ENCODE measurements at regions not wholly inside any gene's neighbourhood (a gene's known extent, or its start where the extent isn't known, plus 50 kb on each side); places are given as distances from the start of the nearest gene placed in this dataset.

DNA sequence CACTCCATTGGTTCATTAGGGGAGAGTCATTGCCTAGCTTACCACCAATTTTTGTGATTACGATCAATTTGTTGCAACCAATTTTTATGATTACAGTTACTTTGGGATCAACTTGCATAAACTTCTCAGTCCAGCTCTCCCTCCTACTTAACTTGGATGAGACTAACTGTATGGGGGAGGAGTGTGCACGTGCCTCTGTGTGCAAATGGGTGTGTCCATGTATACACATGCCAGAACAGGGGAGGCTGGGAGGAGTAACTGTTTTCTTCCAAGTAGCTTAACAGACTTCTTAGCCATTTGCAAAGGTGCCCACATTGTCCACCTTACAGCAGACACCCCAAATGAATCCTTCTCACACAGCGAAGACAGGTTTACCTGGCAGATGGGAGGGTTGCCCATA lies 117.7 kb upstream of the VCX3B start:
- ChIA-PET CTCF (no interaction called here), POLR2A (no interaction called here)
- no peak overlapping the region for H3K4me3 Mint-ChIP-seq
- no peak for DNase-seq
- no peaks in the 10 kb centered on the region for H3K36me3 Mint-ChIP-seq (ENCODE audit: low read depth)
- no peaks in the 10 kb centered on the region for H3K27me3 Mint-ChIP-seq
- H3K27ac Mint-ChIP-seq, result no peak overlapping the region
- H3K9me3 Mint-ChIP-seq, result peaks cover 2% of the 10 kb centered on the region
- H3K4me1 Mint-ChIP-seq, result no peaks in the 10 kb centered on the region

DNA sequence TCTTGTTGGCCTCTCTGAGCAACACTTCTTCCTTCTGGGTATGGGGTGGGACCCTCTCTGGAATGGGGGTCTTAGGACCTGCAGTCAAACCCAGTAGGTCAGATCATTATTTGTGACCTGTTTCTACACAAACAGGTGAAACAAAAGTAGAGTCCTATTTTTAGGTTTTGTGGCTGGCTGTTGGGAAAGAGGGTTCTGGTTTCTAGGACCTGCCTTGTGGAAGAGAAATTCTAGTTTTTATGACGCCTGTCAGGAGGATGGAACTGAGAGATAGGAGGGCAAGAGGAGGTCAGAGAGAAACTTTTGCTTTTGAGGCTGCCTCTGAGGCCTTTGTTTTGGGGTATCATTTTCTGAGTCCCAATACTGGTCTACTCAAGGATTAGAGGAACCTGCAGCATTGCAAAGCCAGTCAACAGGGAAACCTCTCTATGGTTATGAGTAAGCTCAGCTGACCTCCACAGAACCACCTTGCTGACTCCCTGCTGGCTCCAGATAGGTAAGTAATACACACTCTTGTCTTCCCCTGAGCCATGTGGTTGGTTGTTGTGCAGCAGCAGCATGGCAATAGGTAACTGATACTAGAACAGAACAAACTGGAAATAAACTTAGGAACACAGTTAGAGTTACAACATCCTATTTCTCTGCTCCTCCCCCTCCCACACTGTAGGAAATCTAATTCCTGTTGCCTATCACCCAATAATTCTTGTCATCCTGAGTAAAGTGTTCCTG lies 114.7 kb upstream of the VCX3B start:
- Mint-ChIP-seq H3K27ac (no peak overlapping the region), H3K4me3 (no peak overlapping the region), H3K27me3 (no peaks in the 10 kb centered on the region), H3K36me3 (ENCODE audit: low read depth) (no peaks in the 10 kb centered on the region), H3K9me3 (no peaks in the 10 kb centered on the region), H3K4me1 (no peaks in the 10 kb centered on the region)
- CTCF ChIA-PET, result no interaction called here
- DNase-seq, result no peak
- POLR2A ChIA-PET, result no interaction called here

DNA sequence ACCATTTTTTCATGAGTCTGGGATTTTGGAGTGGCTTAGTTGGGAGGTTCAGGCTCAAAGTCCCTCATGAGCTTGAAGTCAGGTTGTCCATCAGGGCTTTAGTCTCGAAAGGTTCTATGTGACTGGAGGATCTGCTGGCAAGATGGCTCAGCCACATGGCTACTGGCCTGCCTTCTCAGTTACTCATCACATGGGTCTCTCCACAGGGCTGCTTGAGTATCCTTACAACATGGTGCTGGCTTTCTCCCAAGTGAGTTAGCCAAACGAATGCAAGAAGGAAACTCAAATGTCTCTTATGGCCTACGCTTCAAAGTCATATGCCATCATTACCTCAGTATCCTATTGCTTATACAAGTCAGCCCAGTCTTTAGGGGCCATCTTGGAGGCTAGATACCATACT lies 106.3 kb upstream of the VCX3B start:
- Mint-ChIP-seq H3K4me3 (no peak overlapping the region), H3K4me1 (no peaks in the 10 kb centered on the region)
- POLR2A ChIA-PET, result no interaction called here

DNA sequence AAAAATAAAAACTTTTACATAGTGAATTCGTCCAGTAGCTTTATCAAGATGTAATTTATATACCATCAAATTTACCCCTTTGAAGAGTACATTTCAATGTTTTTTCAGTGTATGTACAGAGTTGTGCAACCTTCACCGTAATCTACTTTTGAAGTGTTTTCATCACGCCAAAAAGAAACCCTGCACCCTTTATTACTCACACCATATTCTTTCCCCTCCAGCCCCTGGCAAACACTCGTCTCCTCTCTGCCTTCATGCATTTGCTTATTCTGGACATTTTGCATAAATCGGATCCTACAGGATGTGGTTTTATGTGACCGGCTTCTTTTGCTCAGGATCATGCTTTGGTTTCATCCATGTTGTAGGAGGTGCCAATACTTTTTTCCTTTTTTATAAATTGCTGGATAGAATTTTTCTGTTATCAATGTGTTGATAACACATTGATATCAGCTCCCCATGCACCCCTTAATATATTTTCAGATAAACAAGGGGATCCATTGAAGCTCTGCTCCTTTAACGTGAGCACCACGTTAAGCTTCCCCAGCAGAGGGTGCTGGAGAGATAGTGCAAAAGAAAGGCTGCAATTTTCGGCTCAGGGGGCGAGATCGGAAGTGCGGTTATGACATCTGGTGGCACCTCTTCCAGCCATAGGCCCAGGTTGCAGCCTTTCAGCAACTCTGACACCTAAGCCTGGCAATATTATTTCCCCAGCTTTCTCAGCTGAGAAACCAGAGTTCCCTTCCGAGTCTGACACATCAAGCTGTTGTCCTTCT lies 100.1 kb upstream of the VCX3B start:
- Mint-ChIP-seq H3K36me3 (ENCODE audit: low read depth) (no peaks in the 10 kb centered on the region), H3K27ac (no peak overlapping the region), H3K4me1 (no peaks in the 10 kb centered on the region), H3K27me3 (no peaks in the 10 kb centered on the region), H3K4me3 (no peak overlapping the region), H3K9me3 (no peaks in the 10 kb centered on the region)
- POLR2A ChIA-PET, result no interaction called here
- no peak for DNase-seq
- CTCF ChIA-PET, result no interaction called here

More for the DNA sequence above, 106.3 kb upstream of the VCX3B start:
- Mint-ChIP-seq H3K27me3 (no peaks in the 10 kb centered on the region), H3K9me3 (no peaks in the 10 kb centered on the region), H3K36me3 (ENCODE audit: low read depth) (no peaks in the 10 kb centered on the region), H3K27ac (no peak overlapping the region)
- DNase-seq, result no peak
- CTCF ChIA-PET, result no interaction called here

DNA sequence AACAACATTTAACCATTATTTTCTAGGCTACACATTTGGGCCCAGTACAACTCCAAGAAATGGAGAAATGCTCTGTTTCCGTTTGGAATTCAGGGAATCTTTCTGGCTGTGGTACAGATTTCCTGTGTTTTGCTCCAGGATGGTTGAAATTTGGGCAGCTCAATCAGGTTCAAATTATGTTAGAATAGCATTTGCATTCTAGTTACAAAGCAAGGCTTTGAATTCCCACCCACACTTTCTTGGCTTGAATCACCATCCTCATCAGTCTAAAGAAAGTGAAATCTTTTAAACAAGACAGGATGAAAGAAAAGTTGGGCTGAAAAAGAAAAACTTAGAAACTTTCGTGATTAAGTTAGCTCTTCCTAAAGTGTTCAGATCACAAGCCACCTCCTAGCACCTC lies 98.1 kb upstream of the VCX3B start:
- H3K4me1 Mint-ChIP-seq, result no peaks in the 10 kb centered on the region
- H3K27me3 Mint-ChIP-seq, result no peaks in the 10 kb centered on the region
- ChIA-PET POLR2A (no interaction called here), CTCF (no interaction called here)
- no peak overlapping the region for H3K4me3 Mint-ChIP-seq
- H3K36me3 Mint-ChIP-seq (ENCODE audit: low read depth), result no peaks in the 10 kb centered on the region
- peaks cover 4% of the 10 kb centered on the region for H3K9me3 Mint-ChIP-seq
- H3K27ac Mint-ChIP-seq, result no peak overlapping the region
- no peak for DNase-seq

DNA sequence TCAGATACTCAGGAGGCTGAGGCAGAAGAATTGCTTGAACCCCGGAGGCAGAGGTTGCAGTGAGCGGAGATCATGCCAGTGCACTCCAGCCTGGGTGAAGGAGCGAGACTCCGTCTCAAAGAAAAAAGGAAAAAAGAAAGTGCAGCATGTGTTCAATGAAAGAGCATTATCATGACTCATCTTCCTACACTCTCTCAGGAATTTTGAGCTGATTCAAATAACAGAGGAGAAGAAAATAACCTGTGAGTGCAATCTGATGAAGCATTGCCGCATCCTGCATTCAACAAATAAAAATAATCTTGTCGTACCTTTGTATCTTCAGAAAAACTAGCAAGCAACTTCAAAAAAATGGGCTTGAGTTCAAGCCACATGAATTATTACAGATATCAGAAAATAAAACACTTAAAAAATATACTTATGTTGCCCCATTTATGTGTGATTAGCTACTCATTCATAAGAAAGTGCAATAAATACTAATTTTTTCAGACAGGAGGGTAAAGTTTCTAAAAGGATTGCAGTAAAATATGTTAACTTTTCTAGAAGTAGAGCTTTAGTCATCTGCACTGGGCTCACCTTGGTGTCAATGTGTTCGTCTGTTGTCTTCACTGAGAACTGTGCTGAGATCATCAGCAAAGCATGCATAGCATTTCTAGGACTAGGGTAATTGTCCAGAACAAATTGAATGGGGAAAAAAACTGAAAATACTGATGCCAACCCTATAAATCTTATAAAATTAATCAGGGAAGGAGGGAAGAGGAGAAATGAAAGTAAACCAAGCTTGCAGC lies 90.4 kb upstream of the VCX3B start:
- CTCF ChIA-PET, result no interaction called here
- H3K27ac Mint-ChIP-seq, result no peak overlapping the region
- POLR2A ChIA-PET, result no interaction called here
- no peak for DNase-seq
- no peak overlapping the region for H3K4me3 Mint-ChIP-seq
- peaks cover 8% of the 10 kb centered on the region for H3K9me3 Mint-ChIP-seq
- H3K4me1 Mint-ChIP-seq, result no peaks in the 10 kb centered on the region
- no peaks in the 10 kb centered on the region for H3K36me3 Mint-ChIP-seq (ENCODE audit: low read depth)
- no peaks in the 10 kb centered on the region for H3K27me3 Mint-ChIP-seq

DNA sequence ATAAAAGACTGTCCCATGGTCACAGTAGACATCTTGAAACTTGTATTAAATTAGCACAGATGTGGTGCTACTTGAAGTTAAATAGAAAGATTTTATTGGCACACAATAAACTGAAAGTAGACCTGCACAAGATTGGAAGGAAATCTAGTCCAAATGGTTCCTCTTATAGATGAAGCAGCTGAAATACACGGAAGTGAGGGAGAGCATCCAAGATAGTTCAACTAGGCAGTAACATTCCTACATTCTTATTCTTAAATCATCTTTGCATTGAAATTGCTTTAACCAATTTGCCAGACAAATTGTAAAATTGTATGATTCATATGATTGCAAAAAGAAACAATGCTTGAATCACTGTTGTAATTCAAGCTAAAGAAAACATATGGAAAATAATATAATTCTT lies 87.6 kb upstream of the VCX3B start:
- no peaks in the 10 kb centered on the region for H3K4me1 Mint-ChIP-seq
- no peak overlapping the region for H3K4me3 Mint-ChIP-seq
- H3K27me3 Mint-ChIP-seq, result no peaks in the 10 kb centered on the region
- CTCF ChIA-PET, result no interaction called here
- DNase-seq, result no peak
- no peak overlapping the region for H3K27ac Mint-ChIP-seq
- no peaks in the 10 kb centered on the region for H3K36me3 Mint-ChIP-seq (ENCODE audit: low read depth)
- POLR2A ChIA-PET, result no interaction called here
- peaks cover 8% of the 10 kb centered on the region for H3K9me3 Mint-ChIP-seq

DNA sequence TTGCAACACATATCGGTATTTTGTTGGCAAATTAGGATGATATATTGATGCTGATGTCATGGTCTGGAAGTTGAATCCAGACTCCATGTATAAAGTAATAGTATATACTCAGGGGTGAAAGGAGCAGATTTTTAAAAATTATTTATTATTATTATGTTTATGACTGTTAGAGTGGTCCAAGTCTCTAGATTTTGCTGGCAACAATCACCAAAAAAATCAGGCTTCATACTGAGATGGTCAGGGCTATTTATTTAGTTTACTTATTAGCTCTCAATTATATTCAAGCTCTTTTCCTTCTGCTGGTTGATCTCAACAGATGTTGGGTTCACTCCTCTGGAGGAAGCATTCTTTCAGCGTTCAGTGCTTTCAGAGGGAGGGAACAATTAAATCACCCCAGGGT lies 73.9 kb upstream of the VCX3B start:
- Mint-ChIP-seq H3K27me3 (no peaks in the 10 kb centered on the region), H3K36me3 (ENCODE audit: low read depth) (no peaks in the 10 kb centered on the region), H3K27ac (no peak overlapping the region), H3K4me1 (no peaks in the 10 kb centered on the region), H3K9me3 (peaks cover 6% of the 10 kb centered on the region), H3K4me3 (no peak overlapping the region)
- DNase-seq, result no peak
- POLR2A ChIA-PET, result interaction anchor here (0.6 kb wide), 1 partner anchor 52 kb away, joined by 5 read pairs; no protein-coding TSS in a partner anchor
- CTCF ChIA-PET, result no interaction called here

DNA sequence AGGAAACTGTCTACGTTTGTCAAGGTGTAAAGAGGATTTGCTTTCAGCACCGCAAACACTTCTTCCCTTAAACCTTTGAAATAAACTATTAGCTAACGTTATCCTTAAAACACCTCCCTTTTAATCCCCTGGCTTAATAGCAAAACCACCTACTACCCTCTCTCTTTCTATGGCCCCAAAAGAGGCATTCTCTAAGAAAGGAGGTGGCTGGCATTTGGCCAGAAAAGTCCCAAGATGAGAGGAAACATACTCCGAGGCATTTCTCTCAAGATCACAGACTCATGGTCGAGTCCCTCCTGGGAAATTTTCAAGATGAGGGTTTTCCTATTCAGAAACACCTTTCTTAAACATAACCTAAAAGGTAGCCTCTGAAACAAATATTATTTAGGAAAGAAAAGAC lies 60.6 kb upstream of the VCX3B start:
- POLR2A ChIA-PET, result no interaction called here
- Mint-ChIP-seq H3K4me3 (no peak overlapping the region), H3K4me1 (no peaks in the 10 kb centered on the region), H3K9me3 (peaks cover 3% of the 10 kb centered on the region), H3K36me3 (ENCODE audit: low read depth) (no peaks in the 10 kb centered on the region), H3K27me3 (no peaks in the 10 kb centered on the region), H3K27ac (no peak overlapping the region)
- CTCF ChIA-PET, result no interaction called here
- DNase-seq, result no peak

DNA sequence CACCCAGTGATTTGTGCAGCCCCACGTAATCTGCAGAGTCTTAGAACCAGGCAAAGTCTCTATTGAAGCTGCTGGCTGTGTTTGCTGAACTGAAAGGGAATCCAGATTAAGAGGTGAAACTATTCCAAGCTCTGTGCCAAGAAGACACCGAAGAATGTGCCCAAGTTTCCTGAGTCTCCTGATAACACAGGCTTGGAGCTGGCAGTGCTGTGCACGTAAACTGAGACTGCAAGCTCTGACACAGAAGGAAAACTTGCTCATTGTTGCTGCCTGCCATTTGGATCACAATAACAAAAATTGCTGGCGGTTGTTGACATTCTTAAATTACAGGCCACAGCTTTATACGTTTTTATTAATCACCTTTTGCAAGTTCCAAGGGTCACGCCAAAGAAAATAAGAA lies 60.2 kb upstream of the VCX3B start:
- no peak overlapping the region for H3K4me3 Mint-ChIP-seq
- CTCF ChIA-PET, result interaction anchor here (1.0 kb wide), 1 partner anchor 16 kb away, joined by 3 read pairs; no protein-coding TSS in a partner anchor
- POLR2A ChIA-PET, result no interaction called here

DNA sequence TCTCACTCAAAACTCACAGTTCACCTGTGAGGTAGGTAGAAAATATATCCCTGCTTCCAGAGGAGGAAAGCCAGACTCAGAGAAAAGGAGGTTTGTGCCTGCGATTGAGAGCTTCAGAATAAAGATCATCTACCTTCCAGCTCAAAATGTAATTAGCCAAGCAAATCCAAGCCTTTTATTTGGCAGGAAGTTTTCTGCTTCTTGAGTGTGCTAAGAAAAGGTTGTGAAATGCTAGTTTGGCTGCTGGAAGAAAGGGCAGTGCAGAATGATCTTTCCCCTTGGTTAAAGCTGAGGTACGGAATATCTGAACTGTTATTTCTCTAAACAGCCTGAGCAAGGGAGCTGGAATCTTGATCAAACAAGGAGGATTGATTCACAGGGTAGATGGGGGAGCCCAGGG lies 59.7 kb upstream of the VCX3B start:
- no peak for DNase-seq
- Mint-ChIP-seq H3K27me3 (no peaks in the 10 kb centered on the region), H3K36me3 (ENCODE audit: low read depth) (no peaks in the 10 kb centered on the region), H3K27ac (no peak overlapping the region), H3K4me3 (no peak overlapping the region), H3K9me3 (peaks cover 6% of the 10 kb centered on the region), H3K4me1 (no peaks in the 10 kb centered on the region)
- CTCF ChIA-PET, result interaction anchor here (1.0 kb wide), 1 partner anchor 16 kb away, joined by 3 read pairs; no protein-coding TSS in a partner anchor
- POLR2A ChIA-PET, result no interaction called here

More for the DNA sequence above, 60.2 kb upstream of the VCX3B start:
- no peaks in the 10 kb centered on the region for H3K4me1 Mint-ChIP-seq
- no peaks in the 10 kb centered on the region for H3K27me3 Mint-ChIP-seq
- DNase-seq, result no peak
- no peak overlapping the region for H3K27ac Mint-ChIP-seq
- peaks cover 5% of the 10 kb centered on the region for H3K9me3 Mint-ChIP-seq
- no peaks in the 10 kb centered on the region for H3K36me3 Mint-ChIP-seq (ENCODE audit: low read depth)

DNA sequence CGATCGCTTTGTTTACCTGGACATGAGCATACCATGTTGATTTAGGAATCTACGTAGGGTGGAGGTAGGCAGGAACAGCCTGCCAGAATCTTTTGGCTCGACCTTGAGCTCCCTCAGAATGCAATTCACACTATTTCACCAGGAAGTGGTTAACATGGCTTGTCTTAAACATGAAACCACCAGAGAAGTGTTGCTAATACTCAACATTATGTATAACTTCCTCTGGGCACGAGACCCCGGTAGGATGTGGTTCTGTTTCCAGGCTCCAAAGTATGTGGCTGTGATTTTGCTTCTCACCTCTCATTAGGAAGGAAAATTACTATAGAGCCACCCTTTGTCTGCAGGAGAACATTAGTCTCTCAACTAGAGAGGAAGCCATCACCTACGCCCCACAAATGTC lies 59.0 kb upstream of the VCX3B start:
- Mint-ChIP-seq H3K27ac (no peak overlapping the region), H3K4me1 (no peaks in the 10 kb centered on the region), H3K9me3 (peaks cover 6% of the 10 kb centered on the region), H3K4me3 (no peak overlapping the region), H3K36me3 (ENCODE audit: low read depth) (no peaks in the 10 kb centered on the region), H3K27me3 (no peaks in the 10 kb centered on the region)
- no peak for DNase-seq
- CTCF ChIA-PET, result no interaction called here
- POLR2A ChIA-PET, result no interaction called here

DNA sequence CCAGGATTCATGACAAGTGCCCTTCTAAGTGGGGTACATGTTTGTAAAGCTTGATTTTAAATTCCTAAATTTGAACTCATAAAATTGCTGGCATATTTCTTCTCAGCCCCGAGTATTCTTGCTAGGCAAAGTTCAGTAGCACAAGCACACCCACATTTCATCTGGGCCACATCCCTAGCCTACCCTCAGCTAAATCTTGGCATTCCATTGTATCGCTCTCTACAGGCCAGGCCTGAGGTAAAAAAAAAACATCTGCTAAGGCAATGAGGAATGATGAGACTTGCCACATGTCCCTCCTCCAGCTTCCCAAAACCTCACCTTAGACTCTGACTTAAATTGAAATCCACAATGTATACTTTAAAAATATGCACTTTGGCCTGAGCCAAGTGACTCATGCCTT lies 51.4 kb upstream of the VCX3B start:
- POLR2A ChIA-PET, result no interaction called here
- H3K36me3 Mint-ChIP-seq (ENCODE audit: low read depth), result no peaks in the 10 kb centered on the region

More for the DNA sequence above, 51.4 kb upstream of the VCX3B start:
- CTCF ChIA-PET, result no interaction called here
- no peak for DNase-seq
- Mint-ChIP-seq H3K4me1 (no peaks in the 10 kb centered on the region), H3K9me3 (peaks cover 6% of the 10 kb centered on the region), H3K4me3 (no peak overlapping the region), H3K27ac (no peak overlapping the region), H3K27me3 (no peaks in the 10 kb centered on the region)
